Right lobe of liver (tissue), 6 donors: ENCODE measurements at regions not wholly inside any gene's neighbourhood (a gene's known extent, or its start where the extent isn't known, plus 50 kb on each side); places are given as distances from the start of the nearest gene placed in this dataset.
"Not testable (repeated sequence)": the region's sequence is repeated elsewhere in the genome, so short reads cannot be mapped to it uniquely, and the experiment has no call there.

Source experiments
- ATAC-seq, 4 donors: fragments of 200-7000 bp; cut with Tn5 transposase; one replicate each; pipeline ENCODE4 v1.9.1; 2020; ENCODE audit warnings: mild to moderate bottlenecking in 4 of 4, moderate library complexity in 4 of 4
- DNase-seq, 3 donors: peaks; one replicate each; pipeline ENCODE4 v3.0.0-alpha.2; 2020
- H3K27ac ChIP-seq, 3 donors: fragments of 200-600 bp; one replicate each; pipeline ENCODE4 v1.8.0; 2022
- H3K27me3 ChIP-seq, 2 donors: fragments of 200-600 bp; one replicate each; pipeline ENCODE4 v1.8.0; 2022
- H3K36me3 ChIP-seq, 4 donors: fragments of 200-600 bp; sonication (generic) in 1 of 4; one replicate each; pipeline versions ENCODE4 v1.5.1 to v1.8.0; 2017 to 2022; ENCODE audit warnings: control low read depth in 1 of 4
- H3K4me1 ChIP-seq, 4 donors: fragments of 200-600 bp; sonication (generic) in 1 of 4; one replicate each; pipeline versions ENCODE4 v1.5.1 to v1.8.0; 2017 to 2022; ENCODE audit warnings: control low read depth in 1 of 4
- H3K4me3 ChIP-seq, 3 donors: fragments of 200-600 bp; one replicate each; pipeline ENCODE4 v1.8.0; 2022
- H3K9me3 ChIP-seq, 4 donors: fragments of 200-600 bp; sonication (generic) in 1 of 4; one replicate each; pipeline versions ENCODE4 v1.5.1 to v1.8.0; 2017 to 2022; ENCODE audit warnings: control low read depth in 1 of 4
- POLR2A ChIP-seq: fragments of 450-650 bp; IDR thresholded peaks from one replicate; pipeline ENCODE4 v1.6.1; 2017; ENCODE audit warnings: antibody characterized with exemption, mild to moderate bottlenecking
- WGBS: methylation state at CpG from one replicate; pipeline ENCODE4 v1.1.6; 2018; ENCODE audit warnings: low coverage, low lambda C conversion rate; ENCODE audit not compliant: insufficient coverage; ENCODE audit errors: missing lambda C conversion rate; 5-methylcytosine and 5-hydroxymethylcytosine counted together
- intact Hi-C, 2 donors: fragments of 100-400 bp; cut with DNase I; formaldehyde crosslinking; loops; one replicate each; pipeline versions ENCODE4 v1.11.2 to v1.14.1; 2022
- TF ChIP-seq, protein P1 (sequence below), 4 donors: fragments of 200-600 bp in 3 of 4; fragments of 450-650 bp in 1 of 4; IDR thresholded peaks; one replicate each; pipeline versions ENCODE4 v1.5.1 to v1.8.0; 2016 to 2022; ENCODE audit warnings: antibody characterized with exemption in 4 of 4, mild to moderate bottlenecking in 2 of 4
- donor health status: DM: no; HTN: yes; CAD: no.
- donor health status: DM: no; HTN: no; CAD: no.
- donor health status: DM: no; HTN: no; CAD: no.
- donor health status: DM: no; HTN: yes; CAD: no.
- donor health status: DM: no; HTN: yes; CAD: no.

DNA sequence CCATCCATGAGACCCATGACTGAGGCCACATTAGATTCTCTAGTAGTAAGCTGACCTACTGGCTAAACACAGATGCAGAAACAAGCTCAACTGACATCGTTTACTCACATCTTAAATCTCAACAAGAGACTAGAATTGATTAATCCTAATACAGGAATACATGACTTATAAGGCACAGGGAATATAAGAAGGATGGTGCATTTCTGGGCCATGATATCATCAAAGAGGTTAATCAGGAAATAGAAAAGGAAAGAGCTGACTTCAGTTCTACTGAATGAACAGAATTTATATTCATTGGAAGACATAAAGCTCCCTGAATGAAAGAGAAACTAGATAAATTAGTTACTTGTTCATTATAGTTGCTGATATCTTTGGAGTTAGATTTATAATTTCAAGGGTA lies 1406.5 kb downstream of the STIM2 start:
- Histone ChIP-seq H3K9me3 (no peaks in the 10 kb centered on the region), H3K4me1 (no peaks in the 10 kb centered on the region), H3K4me3 (no peak overlapping the region), H3K36me3 (no peaks in the 10 kb centered on the region), H3K27me3 (no peaks in the 10 kb centered on the region), H3K27ac (no peak overlapping the region)
- DNase-seq (no peak), ATAC-seq (no peak)
- intact Hi-C loops: no loop called here
- no peak for TF ChIP-seq POLR2A
- TF ChIP-seq, protein P1, sequence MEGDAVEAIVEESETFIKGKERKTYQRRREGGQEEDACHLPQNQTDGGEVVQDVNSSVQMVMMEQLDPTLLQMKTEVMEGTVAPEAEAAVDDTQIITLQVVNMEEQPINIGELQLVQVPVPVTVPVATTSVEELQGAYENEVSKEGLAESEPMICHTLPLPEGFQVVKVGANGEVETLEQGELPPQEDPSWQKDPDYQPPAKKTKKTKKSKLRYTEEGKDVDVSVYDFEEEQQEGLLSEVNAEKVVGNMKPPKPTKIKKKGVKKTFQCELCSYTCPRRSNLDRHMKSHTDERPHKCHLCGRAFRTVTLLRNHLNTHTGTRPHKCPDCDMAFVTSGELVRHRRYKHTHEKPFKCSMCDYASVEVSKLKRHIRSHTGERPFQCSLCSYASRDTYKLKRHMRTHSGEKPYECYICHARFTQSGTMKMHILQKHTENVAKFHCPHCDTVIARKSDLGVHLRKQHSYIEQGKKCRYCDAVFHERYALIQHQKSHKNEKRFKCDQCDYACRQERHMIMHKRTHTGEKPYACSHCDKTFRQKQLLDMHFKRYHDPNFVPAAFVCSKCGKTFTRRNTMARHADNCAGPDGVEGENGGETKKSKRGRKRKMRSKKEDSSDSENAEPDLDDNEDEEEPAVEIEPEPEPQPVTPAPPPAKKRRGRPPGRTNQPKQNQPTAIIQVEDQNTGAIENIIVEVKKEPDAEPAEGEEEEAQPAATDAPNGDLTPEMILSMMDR (IDR thresholded peaks at IDR 0.05): no peak
- 50% methylated on average over 1 of the region's 1 CpG for WGBS

DNA sequence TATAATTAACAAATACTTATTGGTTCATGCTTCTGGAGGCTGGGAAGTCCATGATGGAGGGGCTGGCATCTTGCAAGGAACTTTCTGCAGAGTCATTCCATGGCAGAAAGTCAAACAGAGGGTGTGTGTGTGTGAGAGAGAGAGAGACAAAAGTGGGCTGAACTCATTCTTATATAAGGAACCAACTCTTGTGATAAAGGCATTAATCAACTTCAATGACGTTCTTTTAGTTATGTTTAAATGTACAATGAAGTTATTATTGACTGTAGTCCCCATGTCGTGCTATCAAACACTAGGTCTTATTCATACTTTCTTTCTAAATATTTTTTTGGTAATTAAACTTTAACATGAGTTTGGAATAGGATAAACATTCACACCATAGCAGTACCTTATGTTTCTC lies 1408.8 kb downstream of the STIM2 start:
- ATAC-seq: no peak
- intact Hi-C loops: no loop called here
- Histone ChIP-seq H3K27me3 (no peaks in the 10 kb centered on the region), H3K9me3 (no peaks in the 10 kb centered on the region), H3K36me3 (no peaks in the 10 kb centered on the region), H3K27ac (no peak overlapping the region), H3K4me1 (no peaks in the 10 kb centered on the region), H3K4me3 (no peak overlapping the region)
- TF ChIP-seq POLR2A: no peak
- TF ChIP-seq, protein P1 (IDR thresholded peaks at IDR 0.05): no peak
- WGBS: 50% methylated on average over 2 of the region's 2 CpGs
- no peak for DNase-seq

DNA sequence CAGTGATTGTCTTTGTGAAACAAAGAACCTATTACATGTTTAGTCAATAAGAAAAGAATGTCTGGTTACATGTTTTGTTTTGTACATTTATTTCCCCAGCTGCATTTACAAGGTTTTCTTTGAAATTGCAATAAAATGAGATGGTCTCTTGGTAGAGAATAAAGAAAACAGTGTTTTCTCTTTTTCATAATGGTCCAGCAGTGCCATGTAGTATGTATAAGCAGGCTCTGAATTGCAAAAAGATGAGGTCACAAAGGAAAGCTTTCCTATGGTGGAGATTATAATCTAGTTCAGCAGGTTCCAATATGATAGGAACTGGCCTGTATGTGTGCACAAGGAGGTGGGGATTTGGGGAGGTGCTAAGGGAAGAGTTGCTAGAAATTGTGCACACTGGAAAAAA lies 1417.3 kb downstream of the STIM2 start:
- TF ChIP-seq POLR2A: no peak
- TF ChIP-seq, protein P1 (IDR thresholded peaks at IDR 0.05): no peak
- no peak overlapping the region for H3K27ac ChIP-seq
- ATAC-seq (no peak), DNase-seq (no peak)
- no peaks in the 10 kb centered on the region for H3K4me1 ChIP-seq
- H3K4me3 ChIP-seq: no peak overlapping the region
- no peaks in the 10 kb centered on the region for H3K27me3 ChIP-seq
- no peaks in the 10 kb centered on the region for H3K36me3 ChIP-seq
- intact Hi-C loops: no loop called here
- H3K9me3 ChIP-seq: no peaks in the 10 kb centered on the region

DNA sequence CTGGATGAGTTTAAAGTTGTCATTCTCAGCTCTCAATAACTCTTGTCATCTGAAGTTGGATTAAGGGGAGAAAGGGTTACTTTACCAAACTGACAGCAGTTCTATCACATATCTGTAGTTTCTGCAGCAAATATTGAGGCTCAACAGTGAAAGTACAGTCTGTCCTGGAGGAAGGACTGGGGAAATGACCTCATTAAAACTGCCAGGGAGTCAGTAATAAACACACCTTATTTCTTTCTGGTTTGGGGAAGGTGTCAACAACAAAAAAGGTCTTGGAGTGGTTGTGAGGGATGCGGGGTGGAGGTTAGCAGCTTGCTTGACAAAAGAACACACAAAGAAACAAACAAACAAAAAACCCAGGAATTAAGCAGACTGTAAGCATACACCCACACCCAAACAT lies 1418.0 kb downstream of the STIM2 start:
- H3K4me3 ChIP-seq: no peak overlapping the region
- no peaks in the 10 kb centered on the region for H3K27me3 ChIP-seq
- H3K27ac ChIP-seq: no peak overlapping the region
- TF ChIP-seq, protein P1 (IDR thresholded peaks at IDR 0.05): no peak
- ATAC-seq (no peak), DNase-seq (no peak)
- whole genome bisulfite sequencing: 90% methylated on average over 1 of the region's 1 CpG
- H3K4me1 ChIP-seq: no peaks in the 10 kb centered on the region
- intact Hi-C loops: no loop called here
- H3K9me3 ChIP-seq: no peaks in the 10 kb centered on the region
- no peaks in the 10 kb centered on the region for H3K36me3 ChIP-seq

DNA sequence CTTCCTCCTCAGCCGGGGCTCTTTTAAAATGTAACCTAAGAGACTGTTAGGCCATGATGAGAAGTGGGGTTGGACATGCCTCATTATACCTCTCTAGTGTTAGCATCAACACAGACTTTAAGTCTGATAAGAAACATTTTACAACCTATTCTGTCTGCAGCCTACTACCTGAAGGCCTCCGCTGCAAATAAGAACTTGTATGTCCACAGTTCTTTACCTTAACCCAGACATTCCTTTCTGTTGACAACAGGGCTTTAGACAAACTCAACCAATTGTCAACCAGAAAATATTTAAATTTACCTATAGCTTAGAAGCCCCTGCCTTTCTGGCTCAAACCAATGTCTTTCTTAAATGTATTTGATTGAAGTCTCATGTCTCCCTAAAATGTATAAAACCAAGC lies 1418.6 kb downstream of the STIM2 start:
- no peak overlapping the region for H3K27ac ChIP-seq
- no peak for ATAC-seq
- no peak overlapping the region for H3K4me3 ChIP-seq
- DNase-seq: no peak
- H3K4me1 ChIP-seq: no peaks in the 10 kb centered on the region
- no peaks in the 10 kb centered on the region for H3K9me3 ChIP-seq
- TF ChIP-seq, protein P1 (IDR thresholded peaks at IDR 0.05): no peak
- TF ChIP-seq POLR2A: no peak
- H3K27me3 ChIP-seq: no peaks in the 10 kb centered on the region
- 100% methylated on average over 1 of the region's 2 CpGs for WGBS
- no peaks in the 10 kb centered on the region for H3K36me3 ChIP-seq
- intact Hi-C loops: no loop called here

DNA sequence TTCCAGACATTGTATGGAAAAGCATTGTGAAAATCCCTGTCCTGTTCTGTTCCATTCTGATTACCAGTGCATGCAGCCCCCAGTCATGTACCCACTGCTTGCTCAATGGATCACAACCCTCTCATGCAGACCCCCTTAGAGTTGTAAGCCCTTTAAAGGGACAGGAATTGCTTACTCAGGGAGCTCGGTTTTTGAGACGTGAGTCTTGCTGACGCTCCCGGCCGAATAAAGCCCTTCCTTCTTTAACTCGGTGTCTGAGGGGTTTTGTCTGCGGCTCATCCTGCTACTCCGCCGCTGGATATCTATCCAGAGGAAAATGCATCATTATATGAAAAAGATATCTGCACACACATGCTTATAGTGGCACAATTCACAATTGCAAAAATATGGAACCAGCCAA lies 1425.6 kb downstream of the STIM2 start:
- H3K4me1 ChIP-seq, intact Hi-C loops, H3K4me3 ChIP-seq, H3K27ac ChIP-seq, ATAC-seq, H3K36me3 ChIP-seq, H3K9me3 ChIP-seq, DNase-seq, H3K27me3 ChIP-seq: not testable (repeated sequence)
- 89% methylated on average over 5 of the region's 9 CpGs for WGBS
